Spleen (tissue), 7 donors: ENCODE measurements at regions not wholly inside any gene's neighbourhood (a gene's known extent, or its start where the extent isn't known, plus 50 kb on each side); places are given as distances from the start of the nearest gene placed in this dataset.

ENCODE experiments used
- CTCF ChIP-seq, 11 experiments: fragments of 200-600 bp in 7 of 11; fragments of 450-650 bp in 4 of 11; sonication (generic) in 4 of 11; IDR thresholded peaks in 8 of 11; conservative IDR thresholded peaks in 3 of 11; 1 replicate in 7 of 11; 2 replicates in 4 of 11; pipeline versions ENCODE4 v1.4.0 to v1.8.0; 2016 to 2021; ENCODE audit warnings: antibody characterized with exemption in 11 of 11, inconsistent platforms in 4 of 11, mild to moderate bottlenecking in 1 of 11
- POLR2A ChIP-seq, 3 donors: fragments of 450-650 bp; IDR thresholded peaks; one replicate each; pipeline ENCODE4 v1.5.1; 2017; ENCODE audit warnings: antibody characterized with exemption in 3 of 3, mild to moderate bottlenecking in 1 of 3
- donor health status: DM: no; HTN: no; CAD: no; lungs with moderate emphysema.
- donor health status: DM: no; HTN: no; CAD: no.
- donor health status: DM: no; HTN: no; CAD: no.

GRCh38 chr9:28921857-28922500, 1348.7 kb upstream of the C9orf72 start:
- TF ChIP-seq CTCF (IDR thresholded peaks at IDR 0.05 in 8 of 11, conservative IDR thresholded peaks at IDR 0.05 in 3 of 11): no peak
- TF ChIP-seq POLR2A (IDR thresholded peaks at IDR 0.05): no peak
